Small intestine (tissue), 7 donors: ENCODE measurements at regions not wholly inside any gene's neighbourhood (a gene's known extent, or its start where the extent isn't known, plus 50 kb on each side); places are given as distances from the start of the nearest gene placed in this dataset.
"Not testable (repeated sequence)": the region's sequence is repeated elsewhere in the genome, so short reads cannot be mapped to it uniquely, and the experiment has no call there.

Experiments used
- DNase-seq, 2 donors: peaks; one replicate each; pipeline versions ENCODE4 v3.0.0 to v3.0.0-alpha.2; 2013
- FAIRE-seq: peaks from 2 replicates; lab custom pipeline; 2012; peaks lifted over from hg19 to GRCh38; lab: Jason Lieb, UNC
- H3K27ac ChIP-seq, 3 donors: one replicate each; pipeline ENCODE4 v1.5.1; 2013; ENCODE audit warnings: low read length in 2 of 3, mild to moderate bottlenecking in 2 of 3, control low read depth in 1 of 3, inconsistent platforms in 1 of 3, low read depth in 1 of 3, moderate library complexity in 1 of 3
- H3K27me3 ChIP-seq, 3 donors: one replicate each; pipeline ENCODE4 v1.6.1; 2013; ENCODE audit warnings: low read length in 3 of 3, inconsistent platforms in 1 of 3; ENCODE audit not compliant: control insufficient read depth in 3 of 3, insufficient read depth in 3 of 3
- H3K36me3 ChIP-seq, 3 donors: one replicate each; pipeline ENCODE4 v1.6.1; 2013; ENCODE audit warnings: low read length in 3 of 3, inconsistent platforms in 1 of 3, low read depth in 1 of 3, mild to moderate bottlenecking in 1 of 3, moderate library complexity in 1 of 3; ENCODE audit not compliant: control insufficient read depth in 3 of 3, insufficient read depth in 2 of 3
- H3K4me1 ChIP-seq, 3 donors: one replicate each; pipeline ENCODE4 v1.6.1; 2013; ENCODE audit warnings: low read length in 2 of 3, inconsistent platforms in 1 of 3, low read depth in 1 of 3, mild to moderate bottlenecking in 1 of 3, moderate library complexity in 1 of 3; ENCODE audit not compliant: control insufficient read depth in 3 of 3, insufficient read depth in 2 of 3
- H3K4me3 ChIP-seq, 3 donors: one replicate each; pipeline ENCODE4 v1.5.1; 2013; ENCODE audit warnings: low read length in 3 of 3, control low read depth in 1 of 3, inconsistent platforms in 1 of 3, low read depth in 1 of 3, mild to moderate bottlenecking in 1 of 3, moderate library complexity in 1 of 3
- H3K9me3 ChIP-seq, 2 donors: one replicate each; pipeline ENCODE4 v1.6.1; 2013; ENCODE audit warnings: low read depth in 1 of 2, low read length in 1 of 2; ENCODE audit not compliant: control insufficient read depth in 2 of 2, insufficient read depth in 1 of 2
- WGBS, 3 donors: extraction: QIAGEN DNeasy Blood & Tissue Kit; methylation state at CpG; one replicate each; pipeline ENCODE4 v1.1.7; 2013; 5-methylcytosine and 5-hydroxymethylcytosine counted together
- donor health status: healthy with polysubstance abuse.
- donor health status: control.
- donor health status: control.
- donor health status: Bipolar disorder and iron deficiency.
- donor health status: healthy.

DNA sequence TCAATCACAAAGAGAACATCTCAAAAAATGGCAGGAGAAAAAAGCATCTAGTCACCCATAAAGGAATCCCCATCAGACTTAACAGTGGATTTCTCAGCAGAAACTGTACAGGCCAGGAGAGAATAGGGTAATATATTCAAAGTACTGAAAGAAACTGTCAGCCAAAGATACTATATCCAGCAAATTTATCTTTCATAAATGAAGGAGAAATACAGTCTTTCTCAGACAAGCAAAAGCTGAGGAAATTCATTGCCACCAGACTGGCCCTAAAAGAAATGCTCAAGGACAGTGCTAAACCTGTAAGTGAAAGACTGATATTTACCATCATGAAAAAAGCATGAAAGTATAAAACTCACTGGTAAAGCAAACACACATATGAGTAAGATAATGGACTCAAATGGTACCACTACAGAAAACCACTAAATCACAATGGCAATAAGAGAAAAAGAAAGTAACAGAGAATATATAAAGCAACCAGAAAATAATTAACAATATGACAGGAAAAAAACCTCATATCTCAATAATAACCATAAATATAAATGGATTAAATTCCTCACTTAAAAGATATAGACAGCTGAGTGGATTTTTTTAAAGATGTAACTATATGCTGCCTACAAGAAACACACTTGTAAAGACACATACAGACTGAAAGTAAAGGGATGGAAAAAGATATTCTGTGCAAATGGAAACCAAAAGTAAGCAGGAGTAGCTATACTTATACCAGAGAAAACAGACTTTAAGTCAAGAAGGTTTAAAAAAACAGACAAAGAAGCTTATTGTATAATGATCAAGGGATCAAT is 83.4 kb upstream of the STK39 start:
- Histone ChIP-seq H3K27ac (no peak overlapping the region), H3K9me3 (peaks cover 0 to 36% of the 10 kb centered on the region in 2 donors), H3K4me1 (peaks cover 0 to 4% (median 0%) of the 10 kb centered on the region in 3 donors), H3K36me3 (no peaks in the 10 kb centered on the region), H3K27me3 (no peaks in the 10 kb centered on the region), H3K4me3 (no peak overlapping the region)
- DNase-seq (no peak), FAIRE-seq (no peak)

GRCh38 chr2:168335254-168335653 is 87.9 kb upstream of the STK39 start:
- FAIRE-seq, H3K4me3 ChIP-seq, H3K4me1 ChIP-seq, H3K27ac ChIP-seq, DNase-seq, H3K27me3 ChIP-seq, H3K36me3 ChIP-seq: not testable (repeated sequence)
- peaks cover 0 to 11% of the 10 kb centered on the region in 2 donors for H3K9me3 ChIP-seq
- 89 to 94% (median 94%) methylated on average over 8 of the region's 8 CpGs for WGBS, 3 donors

- 26 to 59% (median 28%) methylated on average over 6 of the region's 6 CpGs for WGBS, 3 donors
- no peaks in the 10 kb centered on the region for H3K27me3 ChIP-seq
- H3K4me3 ChIP-seq = no peak overlapping the region
- no peak overlapping the region for H3K27ac ChIP-seq
- no peaks in the 10 kb centered on the region for H3K36me3 ChIP-seq
- H3K9me3 ChIP-seq = peaks cover 0 to 4% of the 10 kb centered on the region in 2 donors
- DNase-seq (peak; percentile 76 to 87), FAIRE-seq (no peak)
- H3K4me1 ChIP-seq = no peaks in the 10 kb centered on the region
Measured at GRCh38 chr2:168336786-168337388, 89.5 kb upstream of the STK39 start.

DNA sequence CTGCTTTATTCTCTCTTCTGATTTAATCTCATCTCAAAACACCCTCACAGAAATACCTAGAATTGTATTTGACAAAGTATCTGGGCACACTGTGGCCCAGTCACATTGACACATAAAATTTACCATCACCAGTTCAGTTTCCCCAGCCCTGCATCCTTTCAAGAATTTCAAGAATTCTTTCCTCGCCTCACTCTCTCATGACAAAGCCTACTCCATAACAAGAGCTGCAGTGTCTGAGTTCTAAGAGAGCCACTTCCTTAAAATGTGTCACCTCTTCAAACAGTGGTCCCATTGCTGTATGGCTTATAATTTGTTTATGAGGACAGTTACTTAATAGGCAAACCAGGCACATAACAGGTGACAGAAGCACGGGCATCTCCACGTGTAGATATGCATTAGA is 90.9 kb upstream of the STK39 start:
- DNase-seq (no peak), FAIRE-seq (no peak)
- Histone ChIP-seq H3K4me3 (no peak overlapping the region), H3K4me1 (no peaks in the 10 kb centered on the region), H3K27me3 (no peaks in the 10 kb centered on the region), H3K36me3 (no peaks in the 10 kb centered on the region), H3K9me3 (peaks cover 0 to 3% of the 10 kb centered on the region in 2 donors), H3K27ac (no peak overlapping the region)
- 59 to 69% (median 65%) methylated on average over 3 of the region's 3 CpGs for WGBS, 3 donors

- H3K36me3 ChIP-seq = no peaks in the 10 kb centered on the region
- no peak for DNase-seq
- H3K27me3 ChIP-seq = no peaks in the 10 kb centered on the region
- no peaks in the 10 kb centered on the region for H3K9me3 ChIP-seq
- 46 to 57% (median 50%) methylated on average over 1 of the region's 1 CpG for WGBS, 3 donors
- H3K4me1 ChIP-seq = no peaks in the 10 kb centered on the region
- H3K27ac ChIP-seq = no peak overlapping the region
- FAIRE-seq = no peak
- no peak overlapping the region for H3K4me3 ChIP-seq
Measured at GRCh38 chr2:168338803-168339437, 91.5 kb upstream of the STK39 start.

DNA sequence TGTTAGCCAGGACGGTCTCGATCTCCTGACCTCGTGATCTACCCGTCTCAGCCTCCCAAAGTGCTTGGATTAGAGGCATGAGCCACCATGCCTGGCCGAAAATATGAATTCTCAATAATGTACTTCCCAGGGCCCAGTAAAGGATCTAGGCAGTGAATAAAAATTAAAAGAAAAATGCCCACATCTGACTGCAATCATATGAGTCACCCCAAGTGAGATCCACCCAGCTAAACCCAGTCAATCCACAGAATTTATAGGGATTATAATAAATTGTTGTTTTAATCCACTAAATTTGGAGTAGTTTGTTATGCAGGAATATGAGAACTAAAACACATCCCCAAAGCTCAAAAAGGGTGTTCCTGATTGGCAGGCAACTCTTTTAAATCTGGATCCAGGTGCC is 93.5 kb upstream of the STK39 start:
- Histone ChIP-seq H3K4me3 (no peak overlapping the region), H3K27ac (no peak overlapping the region), H3K27me3 (no peaks in the 10 kb centered on the region), H3K36me3 (no peaks in the 10 kb centered on the region), H3K4me1 (no peaks in the 10 kb centered on the region), H3K9me3 (peaks cover 0 to 2% of the 10 kb centered on the region in 2 donors)
- DNase-seq = no peak
- WGBS, 3 donors = 88 to 96% (median 92%) methylated on average over 5 of the region's 5 CpGs
- no peak for FAIRE-seq

GRCh38 chr2:168343586-168343985 is 96.2 kb upstream of the STK39 start:
- peaks cover under 1 to 6% (median 4%) of the 10 kb centered on the region in 3 donors for H3K4me1 ChIP-seq
- FAIRE-seq (no peak), DNase-seq (no peak)
- H3K9me3 ChIP-seq = peaks cover 0 to 6% of the 10 kb centered on the region in 2 donors
- H3K27me3 ChIP-seq = no peaks in the 10 kb centered on the region
- WGBS, 3 donors = 86 to 90% (median 90%) methylated on average over 5 of the region's 5 CpGs
- no peak overlapping the region for H3K4me3 ChIP-seq
- no peak overlapping the region for H3K27ac ChIP-seq
- H3K36me3 ChIP-seq = no peaks in the 10 kb centered on the region

DNA sequence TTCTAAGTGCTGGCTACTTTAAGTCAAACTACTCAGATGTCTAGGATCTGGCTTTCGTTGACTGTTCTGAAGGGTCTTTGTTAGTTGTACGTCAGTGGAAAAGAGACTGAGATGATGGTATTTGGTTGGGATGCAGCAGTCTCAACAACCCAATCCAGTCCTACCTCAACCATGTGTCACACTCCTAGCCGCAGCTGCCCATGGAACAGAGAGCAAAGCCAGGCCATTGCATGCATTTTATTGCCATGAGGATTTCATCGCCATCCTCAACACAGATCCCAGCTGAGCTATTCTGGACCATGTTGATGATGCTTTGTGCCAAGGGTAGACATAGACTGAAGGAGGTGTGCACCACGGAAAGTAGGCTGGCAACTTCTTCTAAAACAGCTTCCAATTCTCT is 97.3 kb upstream of the STK39 start:
- Histone ChIP-seq H3K27ac (no peak overlapping the region), H3K27me3 (no peaks in the 10 kb centered on the region), H3K9me3 (peaks cover 0 to 6% of the 10 kb centered on the region in 2 donors), H3K4me1 (peaks cover 4 to 6% (median 4%) of the 10 kb centered on the region in 3 donors), H3K4me3 (no peak overlapping the region), H3K36me3 (no peaks in the 10 kb centered on the region)
- FAIRE-seq = no peak
- no peak for DNase-seq
- 89 to 99% (median 93%) methylated on average over 5 of the region's 5 CpGs for WGBS, 3 donors
